ENCODE measurements at regions not wholly inside any gene's neighbourhood (a gene's known extent, or its start where the extent isn't known, plus 50 kb on each side); places are given as distances from the start of the nearest gene placed in this dataset.

DNA sequence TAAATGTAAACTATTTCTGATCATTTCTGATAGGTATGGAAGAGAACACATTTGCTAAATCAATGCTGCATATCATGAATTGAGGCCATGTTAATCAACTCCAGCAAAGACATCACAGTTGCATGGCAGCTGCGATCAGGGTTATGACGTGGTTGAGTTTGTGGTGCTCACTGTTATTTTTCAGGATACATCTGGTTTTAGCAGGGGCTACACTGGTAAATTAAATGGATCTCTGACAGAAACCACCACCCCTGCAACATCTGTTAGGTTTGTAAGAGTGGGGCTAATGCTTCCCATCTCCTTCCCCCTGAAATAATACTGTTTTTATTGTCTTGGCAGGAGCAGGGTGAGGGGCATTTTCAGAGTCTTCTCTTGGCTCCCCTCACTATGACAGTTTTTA lies 444.4 kb upstream of the ZNF507 start:
- no peak for TF ChIP-seq ISL1 (CRISPR knock-in tag; IDR thresholded peaks at IDR 0.05)
- TF ChIP-seq RARB (CRISPR knock-in tag; IDR thresholded peaks at IDR 0.05), result no peak
- no peak for TF ChIP-seq TOX (CRISPR knock-in tag; IDR thresholded peaks at IDR 0.05; ENCODE audit: borderline replicate concordance)
- TF ChIP-seq ARNTL (CRISPR knock-in tag; IDR thresholded peaks at IDR 0.05; ENCODE audit: borderline replicate concordance, low read depth), result no peak
- TF ChIP-seq ZNF8 (CRISPR knock-in tag; IDR thresholded peaks at IDR 0.05), result no peak
- TF ChIP-seq ZNF70 (CRISPR knock-in tag; IDR thresholded peaks at IDR 0.05), result no peak
